ENCODE measurements at regions not wholly inside any gene's neighbourhood (a gene's known extent, or its start where the extent isn't known, plus 50 kb on each side); places are given as distances from the start of the nearest gene placed in this dataset.

- Histone ChIP-seq H3K27ac (ENCODE audit: low read depth, low read length) (no peak overlapping the region), H3K9ac (ENCODE audit: low read depth, low read length) (no peak overlapping the region), H3K4me3 (ENCODE audit: low read length) (no peak overlapping the region), H3K27me3 (ENCODE audit: insufficient read depth, low read length) (no peaks in the 10 kb centered on the region), H3K4me1 (ENCODE audit: insufficient read depth, low read length) (no peaks in the 10 kb centered on the region), H3K36me3 (ENCODE audit: insufficient read depth, low read length) (no peaks in the 10 kb centered on the region), H3K9me3 (ENCODE audit: insufficient read depth, low read depth, low read length) (peaks cover 15% of the 10 kb centered on the region)
- 93% methylated on average over 4 of the region's 4 CpGs for WGBS
Measured at GRCh38 chr4:179563741-179564140, 2121.5 kb upstream of the AGA start.

GRCh38 chr4:179569549-179569948 lies 2127.3 kb upstream of the AGA start:
- 46% methylated on average over 2 of the region's 2 CpGs for WGBS
- no peak overlapping the region for H3K9ac ChIP-seq (ENCODE audit: low read depth, low read length)
- no peak overlapping the region for H3K27ac ChIP-seq (ENCODE audit: low read depth, low read length)
- no peaks in the 10 kb centered on the region for H3K36me3 ChIP-seq (ENCODE audit: insufficient read depth, low read length)
- H3K4me3 ChIP-seq (ENCODE audit: low read length): no peak overlapping the region
- H3K9me3 ChIP-seq (ENCODE audit: insufficient read depth, low read depth, low read length): peaks cover 20% of the 10 kb centered on the region
- H3K27me3 ChIP-seq (ENCODE audit: insufficient read depth, low read length): no peaks in the 10 kb centered on the region
- H3K4me1 ChIP-seq (ENCODE audit: insufficient read depth, low read length): no peaks in the 10 kb centered on the region

- H3K9me3 ChIP-seq (ENCODE audit: insufficient read depth, low read depth, low read length): no peaks in the 10 kb centered on the region
- H3K36me3 ChIP-seq (ENCODE audit: insufficient read depth, low read length): no peaks in the 10 kb centered on the region
- H3K27ac ChIP-seq (ENCODE audit: low read depth, low read length): no peak overlapping the region
- peaks cover 18% of the 10 kb centered on the region; the same call in 1 of the 2 replicates for H3K4me1 ChIP-seq (ENCODE audit: insufficient read depth, low read length)
- no peaks in the 10 kb centered on the region for H3K27me3 ChIP-seq (ENCODE audit: insufficient read depth, low read length)
- no peak overlapping the region for H3K9ac ChIP-seq (ENCODE audit: low read depth, low read length)
- WGBS: 93% methylated on average over 3 of the region's 3 CpGs
- H3K4me3 ChIP-seq (ENCODE audit: low read length): no peak overlapping the region
Measured at GRCh38 chr4:179582164-179582905, 2140.1 kb upstream of the AGA start.

GRCh38 chr4:179583221-179583620 lies 2141.0 kb upstream of the AGA start:
- H3K27ac ChIP-seq (ENCODE audit: low read depth, low read length): no peak overlapping the region
- no peaks in the 10 kb centered on the region for H3K36me3 ChIP-seq (ENCODE audit: insufficient read depth, low read length)
- no peaks in the 10 kb centered on the region for H3K9me3 ChIP-seq (ENCODE audit: insufficient read depth, low read depth, low read length)
- WGBS: 52% methylated on average over 4 of the region's 4 CpGs
- H3K4me1 ChIP-seq (ENCODE audit: insufficient read depth, low read length): peaks cover 18% of the 10 kb centered on the region; the same call in 1 of the 2 replicates
- H3K9ac ChIP-seq (ENCODE audit: low read depth, low read length): no peak overlapping the region
- no peak overlapping the region for H3K4me3 ChIP-seq (ENCODE audit: low read length)
- H3K27me3 ChIP-seq (ENCODE audit: insufficient read depth, low read length): no peaks in the 10 kb centered on the region

GRCh38 chr4:179584101-179584500 lies 2141.9 kb upstream of the AGA start:
- no peaks in the 10 kb centered on the region for H3K36me3 ChIP-seq (ENCODE audit: insufficient read depth, low read length)
- 89% methylated on average over 7 of the region's 7 CpGs for WGBS
- no peak overlapping the region for H3K9ac ChIP-seq (ENCODE audit: low read depth, low read length)
- no peaks in the 10 kb centered on the region for H3K9me3 ChIP-seq (ENCODE audit: insufficient read depth, low read depth, low read length)
- no peak overlapping the region for H3K27ac ChIP-seq (ENCODE audit: low read depth, low read length)
- no peaks in the 10 kb centered on the region for H3K27me3 ChIP-seq (ENCODE audit: insufficient read depth, low read length)
- no peak overlapping the region for H3K4me3 ChIP-seq (ENCODE audit: low read length)
- peaks cover 18% of the 10 kb centered on the region; the same call in 1 of the 2 replicates for H3K4me1 ChIP-seq (ENCODE audit: insufficient read depth, low read length)

GRCh38 chr4:179585761-179586160 lies 2143.5 kb upstream of the AGA start:
- no peaks in the 10 kb centered on the region for H3K27me3 ChIP-seq (ENCODE audit: insufficient read depth, low read length)
- WGBS: 100% methylated on average over 1 of the region's 3 CpGs
- H3K36me3 ChIP-seq (ENCODE audit: insufficient read depth, low read length): no peaks in the 10 kb centered on the region
- H3K9ac ChIP-seq (ENCODE audit: low read depth, low read length): no peak overlapping the region
- no peak overlapping the region for H3K27ac ChIP-seq (ENCODE audit: low read depth, low read length)
- H3K4me1 ChIP-seq (ENCODE audit: insufficient read depth, low read length): peaks cover 18% of the 10 kb centered on the region; the same call in 1 of the 2 replicates
- H3K9me3 ChIP-seq (ENCODE audit: insufficient read depth, low read depth, low read length): no peaks in the 10 kb centered on the region
- no peak overlapping the region for H3K4me3 ChIP-seq (ENCODE audit: low read length)

GRCh38 chr4:179586460-179586859 lies 2144.2 kb upstream of the AGA start:
- WGBS: 91% methylated on average over 8 of the region's 8 CpGs
- Histone ChIP-seq H3K27me3 (ENCODE audit: insufficient read depth, low read length) (no peaks in the 10 kb centered on the region), H3K4me1 (ENCODE audit: insufficient read depth, low read length) (peaks cover 18% of the 10 kb centered on the region; the same call in 1 of the 2 replicates), H3K9me3 (ENCODE audit: insufficient read depth, low read depth, low read length) (no peaks in the 10 kb centered on the region), H3K36me3 (ENCODE audit: insufficient read depth, low read length) (no peaks in the 10 kb centered on the region), H3K27ac (ENCODE audit: low read depth, low read length) (no peak overlapping the region; the same call in 1 of the 2 replicates), H3K9ac (ENCODE audit: low read depth, low read length) (no peak overlapping the region), H3K4me3 (ENCODE audit: low read length) (no peak overlapping the region)

GRCh38 chr4:179595671-179596410 lies 2153.6 kb upstream of the AGA start:
- Histone ChIP-seq H3K36me3 (ENCODE audit: insufficient read depth, low read length) (no peaks in the 10 kb centered on the region), H3K9me3 (ENCODE audit: insufficient read depth, low read depth, low read length) (no peaks in the 10 kb centered on the region), H3K4me1 (ENCODE audit: insufficient read depth, low read length) (no peaks in the 10 kb centered on the region), H3K4me3 (ENCODE audit: low read length) (no peak overlapping the region), H3K9ac (ENCODE audit: low read depth, low read length) (no peak overlapping the region), H3K27ac (ENCODE audit: low read depth, low read length) (no peak overlapping the region), H3K27me3 (ENCODE audit: insufficient read depth, low read length) (no peaks in the 10 kb centered on the region)
- WGBS: 90% methylated on average over 6 of the region's 6 CpGs

GRCh38 chr4:179596621-179597020 lies 2154.4 kb upstream of the AGA start:
- Histone ChIP-seq H3K36me3 (ENCODE audit: insufficient read depth, low read length) (no peaks in the 10 kb centered on the region), H3K27me3 (ENCODE audit: insufficient read depth, low read length) (no peaks in the 10 kb centered on the region), H3K9me3 (ENCODE audit: insufficient read depth, low read depth, low read length) (no peaks in the 10 kb centered on the region), H3K4me1 (ENCODE audit: insufficient read depth, low read length) (no peaks in the 10 kb centered on the region), H3K4me3 (ENCODE audit: low read length) (no peak overlapping the region), H3K9ac (ENCODE audit: low read depth, low read length) (no peak overlapping the region), H3K27ac (ENCODE audit: low read depth, low read length) (no peak overlapping the region)
- 90% methylated on average over 1 of the region's 2 CpGs for WGBS

GRCh38 chr4:179597301-179597700 lies 2155.1 kb upstream of the AGA start:
- no peak overlapping the region for H3K9ac ChIP-seq (ENCODE audit: low read depth, low read length)
- no peak overlapping the region for H3K27ac ChIP-seq (ENCODE audit: low read depth, low read length)
- no peaks in the 10 kb centered on the region for H3K27me3 ChIP-seq (ENCODE audit: insufficient read depth, low read length)
- H3K4me1 ChIP-seq (ENCODE audit: insufficient read depth, low read length): no peaks in the 10 kb centered on the region
- H3K9me3 ChIP-seq (ENCODE audit: insufficient read depth, low read depth, low read length): no peaks in the 10 kb centered on the region
- no peaks in the 10 kb centered on the region for H3K36me3 ChIP-seq (ENCODE audit: insufficient read depth, low read length)
- no peak overlapping the region for H3K4me3 ChIP-seq (ENCODE audit: low read length)
- 70% methylated on average over 2 of the region's 2 CpGs for WGBS

- Histone ChIP-seq H3K4me1 (ENCODE audit: insufficient read depth, low read length) (no peaks in the 10 kb centered on the region), H3K9ac (ENCODE audit: low read depth, low read length) (no peak overlapping the region), H3K36me3 (ENCODE audit: insufficient read depth, low read length) (no peaks in the 10 kb centered on the region), H3K27me3 (ENCODE audit: insufficient read depth, low read length) (no peaks in the 10 kb centered on the region), H3K27ac (ENCODE audit: low read depth, low read length) (no peak overlapping the region), H3K4me3 (ENCODE audit: low read length) (no peak overlapping the region), H3K9me3 (ENCODE audit: insufficient read depth, low read depth, low read length) (no peaks in the 10 kb centered on the region)
- 93% methylated on average over 2 of the region's 2 CpGs for WGBS
Measured at GRCh38 chr4:179601671-179602070, 2159.4 kb upstream of the AGA start.

All from HUES64 (cell line).